Panc1 (cell line): ENCODE measurements at regions not wholly inside any gene's neighbourhood (a gene's known extent, or its start where the extent isn't known, plus 50 kb on each side); places are given as distances from the start of the nearest gene placed in this dataset.

Source experiments
- POLR2AphosphoS5 ChIP-seq: IDR thresholded peaks from 2 replicates; pipeline ENCODE4 v1.6.1; 2012; ENCODE audit warnings: mild to moderate bottlenecking, low read depth, low read length, moderate library complexity
- REST ChIP-seq, 2 experiments: IDR thresholded peaks; 2 replicates each; pipeline ENCODE4 v1.6.1; 2011 to 2012; ENCODE audit warnings: low read depth in 2 of 2, control low read depth in 1 of 2, low read length in 1 of 2, mild to moderate bottlenecking in 1 of 2, moderate library complexity in 1 of 2; ENCODE audit not compliant: insufficient read depth in 1 of 2
- SIN3A ChIP-seq: IDR thresholded peaks from 2 replicates; pipeline ENCODE4 v1.6.1; 2012; ENCODE audit warnings: low read depth, mild to moderate bottlenecking, low read length, moderate library complexity, borderline replicate concordance; ENCODE audit not compliant: insufficient read depth
- TCF7L2 ChIP-seq: IDR thresholded peaks from 2 replicates; pipeline ENCODE4 v1.6.1; 2011; ENCODE audit warnings: mild to moderate bottlenecking, low read depth, low read length, inconsistent platforms
- TF ChIP-seq, protein P1 (sequence below): fragments of 450-650 bp; IDR thresholded peaks from 2 replicates; pipeline ENCODE4 v1.5.1; 2017; ENCODE audit warnings: mild to moderate bottlenecking

GRCh38 chr3:127471142-127471541 lies 119.4 kb downstream of the TPRA1 start:
- TF ChIP-seq, protein P1, sequence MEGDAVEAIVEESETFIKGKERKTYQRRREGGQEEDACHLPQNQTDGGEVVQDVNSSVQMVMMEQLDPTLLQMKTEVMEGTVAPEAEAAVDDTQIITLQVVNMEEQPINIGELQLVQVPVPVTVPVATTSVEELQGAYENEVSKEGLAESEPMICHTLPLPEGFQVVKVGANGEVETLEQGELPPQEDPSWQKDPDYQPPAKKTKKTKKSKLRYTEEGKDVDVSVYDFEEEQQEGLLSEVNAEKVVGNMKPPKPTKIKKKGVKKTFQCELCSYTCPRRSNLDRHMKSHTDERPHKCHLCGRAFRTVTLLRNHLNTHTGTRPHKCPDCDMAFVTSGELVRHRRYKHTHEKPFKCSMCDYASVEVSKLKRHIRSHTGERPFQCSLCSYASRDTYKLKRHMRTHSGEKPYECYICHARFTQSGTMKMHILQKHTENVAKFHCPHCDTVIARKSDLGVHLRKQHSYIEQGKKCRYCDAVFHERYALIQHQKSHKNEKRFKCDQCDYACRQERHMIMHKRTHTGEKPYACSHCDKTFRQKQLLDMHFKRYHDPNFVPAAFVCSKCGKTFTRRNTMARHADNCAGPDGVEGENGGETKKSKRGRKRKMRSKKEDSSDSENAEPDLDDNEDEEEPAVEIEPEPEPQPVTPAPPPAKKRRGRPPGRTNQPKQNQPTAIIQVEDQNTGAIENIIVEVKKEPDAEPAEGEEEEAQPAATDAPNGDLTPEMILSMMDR: no peak
- TF ChIP-seq REST (IDR thresholded peaks at IDR 0.05; ENCODE audit: insufficient read depth in 1 of 2, low read depth in 2 of 2, low read length in 1 of 2): no peak
- TF ChIP-seq SIN3A: no peak
- TF ChIP-seq TCF7L2: no peak
- TF ChIP-seq POLR2AphosphoS5: no peak
